Left ventricle myocardium superior (tissue), 1 donor: ENCODE measurements at regions not wholly inside any gene's neighbourhood (a gene's known extent, or its start where the extent isn't known, plus 50 kb on each side); places are given as distances from the start of the nearest gene placed in this dataset.
"Not testable (repeated sequence)": the region's sequence is repeated elsewhere in the genome, so short reads cannot be mapped to it uniquely, and the experiment has no call there.

Source experiments
- ATAC-seq: fragments of 200-7000 bp; cut with Tn5 transposase; one replicate; pipeline ENCODE4 v1.9.1; 2020; ENCODE audit warnings: mild to moderate bottlenecking, moderate library complexity
- DNase-seq: peaks from one replicate; pipeline ENCODE4 v3.0.0-alpha.2; 2020
- intact Hi-C: fragments of 100-400 bp; cut with micrococcal nuclease; formaldehyde crosslinking; loops from one replicate; pipeline ENCODE4 v1.11.0; 2022
- donor health status: DM: no; HTN: yes; CAD: no; lungs with severe emphysema.

DNA sequence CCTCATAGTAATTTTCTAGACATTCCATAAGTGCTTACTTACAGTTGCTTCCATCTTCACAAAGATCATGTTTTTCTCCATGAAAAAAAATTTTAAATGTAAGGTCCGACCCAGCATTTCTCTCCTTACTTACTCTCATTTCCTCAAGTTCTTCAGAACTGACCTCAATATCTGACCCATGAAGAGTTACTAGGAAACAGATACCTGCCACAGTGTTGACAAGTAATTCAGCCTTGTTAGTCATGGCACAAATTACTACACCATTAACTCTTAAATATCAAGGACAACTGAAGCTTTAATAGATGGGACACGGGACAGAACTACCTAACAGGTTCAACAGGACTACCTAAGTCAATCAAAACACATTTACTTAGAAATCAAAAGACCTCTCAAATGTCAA, 316.2 kb downstream of the POM121L12 start:
- intact Hi-C loops, result no loop called here
- DNase-seq (no peak), ATAC-seq (no peak)

DNA sequence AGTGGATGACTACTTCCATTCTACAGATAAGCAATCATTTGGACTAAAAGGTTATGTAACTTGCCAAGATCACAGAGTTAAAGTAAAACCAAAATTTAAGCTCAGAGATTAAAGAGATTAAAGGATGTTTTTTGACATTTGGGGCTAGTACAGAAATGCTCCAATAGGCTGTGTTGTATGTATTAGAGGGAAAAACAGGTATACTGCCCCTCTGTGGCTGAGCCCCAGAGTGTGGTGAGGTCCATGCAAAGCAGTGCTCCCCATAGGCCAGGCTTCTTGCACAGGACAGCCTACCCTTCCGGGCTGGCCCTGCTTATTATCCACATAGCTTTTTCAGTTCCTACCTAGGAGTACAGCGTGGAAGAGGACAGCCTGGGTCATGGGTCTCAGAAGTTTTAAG, 322.8 kb downstream of the POM121L12 start:
- intact Hi-C loops, result no loop called here
- peak; percentile 45 for ATAC-seq

DNA sequence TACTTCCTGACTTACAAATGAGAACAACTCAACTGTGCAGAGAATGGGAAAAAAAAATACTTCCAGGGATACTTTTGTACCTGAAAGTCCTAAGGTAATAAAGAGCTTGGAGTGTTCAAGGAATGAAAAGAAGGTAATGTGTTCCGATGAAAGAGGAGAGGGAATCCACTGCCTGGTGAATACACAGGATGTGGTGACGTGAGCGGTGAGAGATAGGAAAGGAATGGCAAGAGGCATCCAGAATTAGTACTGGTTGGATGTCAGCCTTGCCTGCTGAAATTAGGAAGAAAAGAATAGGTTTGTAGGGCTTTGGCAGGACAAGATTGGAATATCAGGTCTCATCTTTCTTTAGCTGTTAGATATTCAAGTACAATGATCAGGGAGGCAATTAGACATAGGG, 347.7 kb downstream of the POM121L12 start:
- ATAC-seq, result no peak
- no peak for DNase-seq
- intact Hi-C loops, result no loop called here

More for the DNA sequence above, 322.8 kb downstream of the POM121L12 start:
- DNase-seq, result no peak

DNA sequence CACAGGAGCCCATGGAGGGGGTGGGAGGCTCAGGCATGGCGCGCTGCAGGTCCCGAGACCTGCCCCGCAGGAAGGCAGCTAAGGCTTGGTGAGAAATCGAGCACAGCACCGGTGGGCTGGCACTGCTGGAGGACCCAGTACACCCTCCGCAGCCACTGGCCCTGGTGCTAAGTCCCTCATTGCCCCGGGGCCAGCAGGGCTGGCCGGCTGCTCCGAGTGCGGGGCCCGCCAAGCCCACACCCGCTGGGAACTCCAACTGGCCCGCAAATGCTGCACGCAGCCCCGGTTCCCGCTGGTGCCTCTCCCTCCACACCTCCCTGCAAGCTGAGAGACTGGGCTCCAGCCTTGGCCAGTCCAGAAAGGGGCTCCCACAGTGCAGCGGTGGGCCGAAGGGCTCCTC, 349.8 kb downstream of the POM121L12 start:
- intact Hi-C loops, ATAC-seq: not testable (repeated sequence)

DNA sequence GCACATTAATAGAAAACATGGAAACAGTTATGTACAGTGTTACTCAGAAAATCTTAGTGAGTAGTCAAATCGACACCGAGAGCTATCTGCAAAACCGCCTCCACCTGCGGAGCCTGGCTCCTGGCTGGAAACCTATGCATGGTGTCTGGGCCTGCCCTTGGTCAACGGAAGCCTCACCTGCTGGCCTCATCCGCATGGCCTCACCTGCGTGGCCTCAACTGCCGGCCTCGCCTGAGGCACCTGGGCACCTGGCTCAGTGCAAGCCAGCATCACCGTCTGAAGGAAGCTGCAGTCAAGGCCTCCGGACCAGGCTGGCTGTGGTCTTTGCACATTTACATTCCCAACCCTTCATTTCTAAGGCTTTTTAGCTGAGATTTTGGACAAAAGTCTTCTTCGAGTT, 352.1 kb downstream of the POM121L12 start:
- DNase-seq (no peak), ATAC-seq (no peak)
- intact Hi-C loops, result no loop called here

More for the DNA sequence above, 349.8 kb downstream of the POM121L12 start:
- DNase-seq, result not testable (repeated sequence)

DNA sequence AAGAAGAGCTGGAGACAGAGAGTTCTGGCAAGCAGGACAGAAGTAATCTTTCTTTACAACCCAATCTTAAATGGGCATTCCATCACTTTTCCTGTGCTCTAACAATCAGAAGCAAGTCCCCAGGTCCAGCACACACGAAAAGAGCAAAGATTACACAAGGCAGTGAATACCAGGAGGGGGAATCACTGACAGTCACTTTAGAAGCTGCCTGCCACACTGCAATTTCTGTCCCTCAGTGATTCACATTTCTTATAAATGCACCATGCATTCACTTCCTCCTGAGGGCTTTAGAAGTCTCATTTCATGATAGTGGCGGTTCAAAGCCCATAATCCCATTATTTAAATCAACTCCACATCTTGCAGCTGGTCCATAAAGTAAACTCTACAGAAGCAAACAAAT, 362.5 kb downstream of the POM121L12 start:
- intact Hi-C loops, result no loop called here

DNA sequence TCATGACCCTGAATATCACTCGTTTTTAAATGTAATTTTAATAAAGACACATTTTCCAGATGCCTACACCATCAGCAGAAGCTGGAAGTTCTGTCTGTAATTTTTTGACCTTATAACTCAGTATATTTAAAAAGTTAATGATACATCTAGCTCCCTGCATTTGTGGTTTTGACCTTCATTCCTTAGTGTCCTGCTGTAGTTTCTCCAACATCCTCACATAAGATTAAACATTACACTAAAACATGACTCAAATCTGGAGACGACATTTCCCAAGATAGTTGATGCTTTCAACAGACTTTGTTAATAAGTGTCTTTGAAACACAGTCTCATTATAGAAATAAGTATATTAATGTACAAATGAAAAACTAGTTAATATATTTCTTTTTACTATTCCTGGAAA, 363.1 kb downstream of the POM121L12 start:
- ATAC-seq (no peak), DNase-seq (no peak)
- intact Hi-C loops, result no loop called here

More for the DNA sequence above, 362.5 kb downstream of the POM121L12 start:
- ATAC-seq (no peak), DNase-seq (no peak)

DNA sequence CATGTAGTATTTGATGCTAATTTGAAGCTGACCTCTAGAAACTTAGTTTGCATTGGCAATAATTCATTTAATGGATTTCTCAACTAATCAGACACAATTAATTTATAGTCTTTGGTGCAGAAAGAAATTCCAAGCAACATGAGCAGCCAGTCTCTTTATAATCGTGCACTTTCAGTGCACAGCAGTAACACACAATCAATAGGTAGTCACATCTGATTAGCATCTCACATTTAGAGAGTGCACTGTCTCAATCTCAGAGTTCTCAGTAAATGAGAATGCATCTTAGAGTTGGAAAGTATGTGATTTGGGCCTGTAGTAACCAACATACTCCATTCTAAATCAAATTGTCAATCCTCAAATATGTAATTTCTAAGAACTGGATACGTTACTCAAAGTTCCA, 377.6 kb downstream of the POM121L12 start:
- intact Hi-C loops, result no loop called here
- no peak for DNase-seq
- no peak for ATAC-seq

DNA sequence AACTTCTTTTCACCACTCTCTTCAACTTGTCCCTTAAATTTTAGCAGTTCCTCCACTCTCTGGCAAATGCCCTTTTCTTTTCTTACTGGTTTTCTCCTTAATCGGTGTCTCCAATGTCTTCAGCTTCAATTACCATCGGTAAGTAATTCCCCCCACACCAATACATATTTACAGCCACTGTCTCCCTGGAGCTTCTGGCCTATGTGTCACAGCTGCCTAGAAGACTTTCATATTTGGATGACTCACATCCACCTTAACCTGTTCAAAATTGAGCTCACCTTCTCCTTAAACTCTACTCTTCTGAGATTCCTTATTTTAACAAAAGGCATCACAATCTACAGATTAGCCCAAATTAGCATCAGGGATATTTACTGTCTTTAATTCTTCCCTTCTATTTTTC, 380.4 kb downstream of the POM121L12 start:
- intact Hi-C loops, result no loop called here
- DNase-seq (no peak), ATAC-seq (no peak)

DNA sequence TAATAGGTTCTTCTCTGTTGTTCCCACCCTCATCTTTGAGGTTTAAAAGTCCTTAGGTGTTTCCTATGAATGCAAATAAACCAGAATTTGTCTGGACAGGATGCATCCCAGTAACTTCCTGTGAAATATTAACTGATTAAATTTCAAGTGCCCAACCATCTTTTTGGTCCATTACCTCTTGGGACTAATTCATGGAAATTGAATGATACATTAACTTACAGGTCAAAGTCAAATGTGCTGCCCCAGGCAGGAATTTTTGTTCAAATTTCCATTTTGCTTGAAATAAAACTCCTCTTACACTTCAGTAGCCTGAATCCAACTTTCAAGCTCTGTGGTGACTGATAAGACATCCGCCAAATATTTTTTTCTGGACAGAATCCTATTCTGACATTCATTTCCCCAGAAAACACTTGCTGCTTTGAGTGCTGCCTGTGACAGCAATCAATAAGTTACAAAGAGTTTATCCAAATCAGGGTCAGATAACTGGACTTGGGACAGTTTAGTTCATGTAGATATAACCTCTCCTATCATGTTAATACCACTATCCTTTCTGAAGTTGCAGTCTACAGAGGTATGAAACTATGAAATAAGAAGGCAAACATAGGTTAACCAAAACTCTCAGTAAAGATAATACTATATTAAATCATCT, 383.5 kb downstream of the POM121L12 start:
- intact Hi-C loops, result no loop called here
- ATAC-seq (no peak), DNase-seq (no peak)

DNA sequence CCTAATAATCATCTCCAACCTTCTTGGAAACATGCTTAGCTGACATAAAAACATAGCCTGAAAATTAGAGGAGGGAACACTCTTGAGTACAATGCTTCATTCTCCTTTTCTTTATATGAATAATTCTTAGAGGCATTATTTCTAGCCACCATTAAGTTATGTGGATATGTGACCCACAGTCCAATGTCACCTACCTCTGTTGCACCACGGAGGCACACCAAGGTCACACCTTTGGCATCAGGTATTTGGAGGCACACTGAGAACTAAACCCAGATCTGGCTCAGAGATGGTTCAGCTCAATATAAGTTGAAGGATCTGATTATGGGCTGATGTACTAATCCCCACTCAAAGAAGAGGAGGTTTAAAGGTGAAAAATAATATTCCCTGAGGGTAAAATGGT, 385.1 kb downstream of the POM121L12 start:
- no peak for ATAC-seq
- intact Hi-C loops, result no loop called here
- DNase-seq, result no peak

DNA sequence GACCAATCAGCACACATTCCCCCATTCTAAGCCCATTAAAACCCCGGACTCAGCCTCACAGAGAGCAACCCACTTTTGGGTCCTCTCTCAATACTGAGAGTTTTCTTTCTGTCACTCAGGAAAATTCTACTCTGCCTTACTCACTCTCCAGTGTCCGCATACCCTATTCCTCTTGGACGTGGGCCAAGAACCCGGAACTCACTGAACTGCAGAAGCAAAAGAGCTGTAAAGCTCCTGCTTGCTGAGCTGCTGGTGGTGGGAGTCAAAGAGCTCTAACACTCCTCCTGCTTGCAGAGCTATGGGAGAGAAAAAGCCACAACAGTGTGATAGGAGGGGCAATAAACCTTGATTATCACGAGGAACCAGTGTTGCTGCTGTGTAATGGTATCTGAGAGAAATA, 386.9 kb downstream of the POM121L12 start:
- intact Hi-C loops, result no loop called here
- ATAC-seq (no peak), DNase-seq (no peak)

DNA sequence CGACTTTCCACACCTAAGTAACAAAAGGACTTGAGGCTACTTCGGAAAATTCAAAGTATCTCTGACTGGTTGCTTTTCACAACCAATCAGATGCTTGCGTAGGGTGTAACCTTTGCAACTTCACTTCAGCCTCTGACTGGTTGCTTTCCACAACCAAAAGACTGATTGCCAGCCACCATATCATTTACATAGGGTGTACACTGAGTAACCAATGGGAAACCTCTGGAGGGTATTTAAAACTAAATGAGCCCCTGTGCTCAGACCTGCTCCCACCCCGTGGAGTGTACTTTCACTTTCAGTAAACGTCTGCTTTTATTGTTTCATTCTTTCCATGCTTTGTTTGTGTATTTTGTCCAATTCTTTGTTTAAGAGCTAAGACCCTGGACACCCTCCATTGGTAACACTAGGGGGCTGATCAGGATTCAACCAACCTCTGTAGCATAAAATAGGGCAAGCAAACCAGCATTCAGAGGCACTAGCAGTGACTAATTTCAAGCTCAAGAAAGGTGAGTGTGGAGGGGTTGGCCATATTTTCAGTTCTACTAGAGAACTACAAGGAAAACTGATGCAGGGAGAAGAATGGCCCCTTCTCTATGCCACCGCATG, 390.8 kb downstream of the POM121L12 start:
- ATAC-seq (no peak), DNase-seq (no peak)
- intact Hi-C loops, result no loop called here

DNA sequence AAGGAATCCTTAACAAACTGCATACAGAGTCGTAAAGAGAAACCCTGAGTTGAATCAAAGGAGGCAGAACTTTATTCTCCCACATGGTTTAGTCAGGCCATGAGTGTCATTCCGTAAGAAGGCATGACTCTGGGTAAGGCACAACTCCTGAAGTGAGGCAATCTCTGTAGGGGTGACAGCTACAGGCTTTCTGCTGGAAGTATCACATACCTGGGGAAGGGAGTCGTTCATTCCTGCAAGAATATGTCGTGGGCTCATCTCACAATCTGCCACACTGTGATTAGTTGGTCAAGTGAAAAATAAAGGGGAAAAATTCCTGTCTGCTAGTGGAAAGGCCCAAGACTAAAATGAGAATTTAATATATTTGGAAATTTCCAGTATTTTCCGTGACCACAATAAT, 392.6 kb downstream of the POM121L12 start:
- ATAC-seq, result no peak
- intact Hi-C loops, result no loop called here

DNA sequence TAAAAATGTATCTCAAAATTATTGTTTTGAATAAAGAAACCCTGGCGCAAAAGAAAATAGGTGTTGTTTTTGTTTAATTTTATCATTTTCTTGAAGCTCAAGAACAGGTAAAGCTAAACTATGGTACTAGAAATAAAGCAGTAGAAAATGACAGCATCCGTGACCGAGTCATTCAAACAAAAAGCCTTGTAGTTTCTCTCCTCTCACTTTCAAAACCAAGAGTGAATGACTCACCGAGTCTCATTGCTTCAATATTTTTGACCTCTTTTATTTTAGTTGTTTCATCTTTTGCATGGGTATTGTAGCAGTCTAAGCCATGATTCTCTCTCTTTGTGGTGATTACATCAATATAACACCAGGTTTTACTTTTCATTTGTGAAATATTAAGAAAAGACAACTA, 396.5 kb downstream of the POM121L12 start:
- no peak for ATAC-seq
- intact Hi-C loops, result no loop called here
- no peak for DNase-seq

More for the DNA sequence above, 392.6 kb downstream of the POM121L12 start:
- DNase-seq, result no peak

DNA sequence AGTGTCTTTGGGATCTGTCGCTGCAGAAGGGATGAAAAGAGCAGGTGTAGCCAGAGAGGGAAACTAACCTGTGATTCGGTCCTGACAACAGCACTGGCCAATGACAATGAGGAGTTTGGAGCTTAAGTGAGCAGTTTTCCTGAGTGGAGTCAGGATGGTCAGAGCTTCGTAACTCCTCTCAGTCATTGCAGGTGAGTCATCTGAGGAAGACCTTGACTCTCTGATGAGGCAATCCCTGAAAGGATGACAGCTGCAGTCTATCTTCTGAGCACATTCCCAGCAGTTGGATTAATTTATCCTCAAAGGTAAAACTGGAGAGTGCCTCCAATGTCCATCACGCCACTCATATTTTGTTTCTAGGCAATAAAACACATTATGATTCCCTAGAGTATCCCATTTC, 401.9 kb downstream of the POM121L12 start:
- intact Hi-C loops, result no loop called here
- no peak for ATAC-seq
- no peak for DNase-seq

DNA sequence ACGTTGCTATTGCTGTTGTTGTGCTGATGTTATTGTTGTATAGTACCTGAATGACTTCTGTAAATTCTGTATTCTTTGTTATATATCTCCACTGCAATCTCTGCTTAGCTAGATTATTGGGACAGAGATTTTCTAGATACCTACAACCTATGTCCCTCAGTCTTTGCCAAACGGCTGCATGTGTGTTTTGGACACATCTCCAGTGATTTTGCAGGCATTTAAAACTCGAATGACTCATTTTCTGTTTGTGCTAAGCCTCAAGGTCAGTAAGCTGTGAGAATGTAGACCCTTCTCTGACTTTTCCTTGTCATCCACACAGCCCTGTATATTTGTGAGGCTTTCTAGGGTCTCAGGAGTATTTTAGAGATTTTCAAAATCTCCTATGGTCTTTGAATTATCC, 410.7 kb downstream of the POM121L12 start:
- ATAC-seq, result no peak

DNA sequence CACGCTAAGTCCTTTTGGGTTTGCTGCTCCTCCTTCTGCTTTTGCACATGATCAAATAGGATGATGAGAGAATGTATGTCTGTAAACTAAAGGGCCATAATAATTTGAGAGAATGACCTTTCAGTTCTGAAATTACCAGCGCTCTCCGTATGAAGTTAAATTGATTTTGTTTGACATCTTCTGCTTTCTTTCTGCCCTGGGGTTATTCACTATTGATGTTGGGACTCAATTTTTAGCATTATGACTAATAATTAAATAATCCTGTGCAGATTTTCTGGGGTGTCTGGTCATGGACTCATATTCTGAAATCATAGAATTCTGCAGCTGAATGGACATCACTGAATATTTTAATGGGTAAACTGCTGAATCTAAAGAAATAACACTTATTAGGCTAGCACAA, 423.2 kb downstream of the POM121L12 start:
- DNase-seq (no peak), ATAC-seq (no peak)
- intact Hi-C loops, result no loop called here

More for the DNA sequence above, 410.7 kb downstream of the POM121L12 start:
- no peak for DNase-seq
- intact Hi-C loops, result no loop called here

DNA sequence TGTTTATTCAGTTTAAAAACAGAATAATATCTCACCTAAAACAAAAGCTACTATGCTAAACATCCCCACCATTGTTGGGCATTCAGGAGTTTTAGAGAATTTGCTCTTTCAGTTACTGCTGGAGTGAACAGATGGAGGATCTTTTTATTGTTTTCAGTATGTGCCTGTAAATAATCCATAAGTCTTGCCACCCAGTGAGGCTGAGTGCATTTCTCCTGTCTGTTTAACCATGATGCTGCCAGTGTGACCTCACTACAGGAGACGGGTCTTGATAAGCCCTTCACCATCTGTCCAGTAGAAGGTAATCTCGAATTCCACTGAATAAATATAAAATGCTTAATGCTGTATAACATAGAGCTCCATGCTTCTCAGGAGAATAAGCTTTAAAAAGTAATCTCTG, 430.9 kb downstream of the POM121L12 start:
- intact Hi-C loops, result no loop called here
- DNase-seq, result no peak
- no peak for ATAC-seq

DNA sequence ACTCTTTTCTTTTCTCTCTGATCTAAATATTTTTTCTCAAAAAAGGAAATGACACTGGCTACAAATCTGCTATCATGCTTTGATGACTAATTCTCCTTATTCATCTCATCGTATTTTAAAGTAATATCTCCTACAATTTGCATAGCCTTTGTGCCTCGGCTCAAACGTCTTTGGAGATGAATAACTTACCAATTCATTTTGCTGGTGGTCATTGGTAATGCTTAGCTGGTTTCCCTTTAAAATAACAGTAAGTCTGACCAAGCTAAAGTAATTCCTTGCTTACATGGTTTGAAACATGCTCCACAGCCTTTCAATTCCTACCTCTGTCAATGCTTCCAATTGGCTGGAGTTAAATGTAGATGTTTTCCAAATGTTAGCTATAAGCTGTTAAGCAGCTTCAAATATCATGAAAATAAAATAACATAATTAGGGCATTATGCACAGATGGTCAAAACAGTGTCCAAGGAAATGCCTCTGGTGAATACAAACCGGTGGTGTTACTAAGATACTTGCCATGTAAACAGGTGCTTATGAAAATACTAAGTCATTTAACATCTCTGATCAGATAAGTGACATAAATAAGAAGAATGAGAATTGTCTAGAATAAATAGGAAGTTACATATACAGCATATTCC, 435.0 kb downstream of the POM121L12 start:
- intact Hi-C loops, result no loop called here
- DNase-seq, result no peak

DNA sequence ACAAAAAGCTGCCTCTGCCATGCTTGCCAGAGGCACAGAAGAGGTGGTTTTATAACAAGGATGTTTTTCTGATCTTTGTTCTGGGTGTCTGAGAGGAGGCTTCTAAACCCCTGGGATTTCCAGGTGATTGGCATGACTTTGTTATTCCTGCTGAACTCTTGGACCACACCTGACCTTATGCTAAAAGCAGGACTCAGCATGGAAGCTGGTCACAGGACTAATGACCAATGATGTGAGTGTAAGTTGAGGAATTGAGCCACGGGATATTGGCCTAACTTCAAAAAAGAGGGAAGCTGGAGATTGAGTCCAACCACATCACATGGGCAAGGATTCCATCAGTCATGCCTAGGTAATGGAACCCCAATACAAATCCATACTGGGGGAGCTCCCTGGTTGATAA, 437.9 kb downstream of the POM121L12 start:
- intact Hi-C loops, result no loop called here
- no peak for DNase-seq
- no peak for ATAC-seq

More for the DNA sequence above, 435.0 kb downstream of the POM121L12 start:
- no peak for ATAC-seq
